Tibial nerve (tissue), 4 donors: ENCODE measurements at regions not wholly inside any gene's neighbourhood (a gene's known extent, or its start where the extent isn't known, plus 50 kb on each side); places are given as distances from the start of the nearest gene placed in this dataset.

ENCODE experiments used
- DNase-seq, 2 donors: peaks; one replicate each; pipeline ENCODE4 v3.0.0-alpha.2; 2019; ENCODE audit warnings: low spot score in 2 of 2
- H3K27ac ChIP-seq, 4 donors: fragments of 200-600 bp; sonication (generic) in 3 of 4; one replicate each; pipeline ENCODE4 v1.5.1; 2017 to 2019; ENCODE audit warnings: mild to moderate bottlenecking in 1 of 4
- H3K27me3 ChIP-seq, 2 donors: fragments of 200-600 bp; sonication (generic) in 1 of 2; one replicate each; pipeline versions ENCODE4 v1.5.1 to v1.6.0; 2017 to 2019
- H3K36me3 ChIP-seq, 3 donors: fragments of 200-600 bp; sonication (generic); one replicate each; pipeline ENCODE4 v1.5.1; 2018 to 2019
- H3K4me1 ChIP-seq, 4 donors: fragments of 200-600 bp; sonication (generic) in 3 of 4; one replicate each; pipeline ENCODE4 v1.5.1; 2017 to 2019
- H3K4me3 ChIP-seq, 4 donors: fragments of 200-600 bp; sonication (generic) in 3 of 4; one replicate each; pipeline ENCODE4 v1.5.1; 2017 to 2019; ENCODE audit warnings: mild to moderate bottlenecking in 1 of 4, moderate library complexity in 1 of 4
- H3K9me3 ChIP-seq, 4 donors: fragments of 200-600 bp; sonication (generic) in 3 of 4; one replicate each; pipeline ENCODE4 v1.5.1; 2017 to 2019
- EP300 ChIP-seq, 2 donors: sonication (generic); formaldehyde crosslinking; IDR thresholded peaks; one replicate each; pipeline ENCODE4 v1.6.1; 2017; ENCODE audit warnings: antibody characterized with exemption in 2 of 2, mild to moderate bottlenecking in 1 of 2
- POLR2A ChIP-seq, 2 donors: fragments of 450-650 bp; IDR thresholded peaks; one replicate each; pipeline ENCODE4 v1.6.1; 2017; ENCODE audit warnings: antibody characterized with exemption in 2 of 2, mild to moderate bottlenecking in 2 of 2, moderate library complexity in 2 of 2
- WGBS, 2 donors: methylation state at CpG; one replicate each; pipeline ENCODE4 v1.1.5; 2018; 5-methylcytosine and 5-hydroxymethylcytosine counted together
- TF ChIP-seq, protein P1 (sequence below), 5 experiments: fragments of 200-600 bp in 3 of 5; fragments of 450-650 bp in 2 of 5; sonication (generic) in 3 of 5; IDR thresholded peaks; one replicate each; pipeline ENCODE4 v1.5.1; 2016 to 2019; ENCODE audit warnings: antibody characterized with exemption in 5 of 5, mild to moderate bottlenecking in 3 of 5, moderate library complexity in 2 of 5

DNA sequence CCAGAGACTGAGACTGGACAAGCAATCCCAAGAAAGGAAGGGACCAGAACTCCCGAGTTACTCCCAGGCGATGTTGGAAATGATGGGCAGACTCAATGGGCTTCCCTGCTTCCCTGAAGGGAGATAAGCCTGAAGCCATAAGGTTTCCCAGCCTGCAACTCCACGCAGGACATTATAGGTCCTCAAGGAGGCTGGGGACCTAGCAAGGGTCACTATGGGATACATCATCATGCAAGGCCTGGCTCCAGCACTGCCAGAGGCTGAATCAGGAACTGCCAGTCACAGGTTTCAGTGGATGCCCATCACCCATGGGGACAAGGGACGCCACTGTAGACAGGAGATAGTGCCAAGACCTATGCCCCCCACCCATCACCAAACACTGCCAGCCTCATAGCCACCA, 338.7 kb downstream of the IRS2 start:
- TF ChIP-seq EP300 (IDR thresholded peaks at IDR 0.05) = no peak
- TF ChIP-seq POLR2A (IDR thresholded peaks at IDR 0.05) = no peak
- TF ChIP-seq, protein P1, sequence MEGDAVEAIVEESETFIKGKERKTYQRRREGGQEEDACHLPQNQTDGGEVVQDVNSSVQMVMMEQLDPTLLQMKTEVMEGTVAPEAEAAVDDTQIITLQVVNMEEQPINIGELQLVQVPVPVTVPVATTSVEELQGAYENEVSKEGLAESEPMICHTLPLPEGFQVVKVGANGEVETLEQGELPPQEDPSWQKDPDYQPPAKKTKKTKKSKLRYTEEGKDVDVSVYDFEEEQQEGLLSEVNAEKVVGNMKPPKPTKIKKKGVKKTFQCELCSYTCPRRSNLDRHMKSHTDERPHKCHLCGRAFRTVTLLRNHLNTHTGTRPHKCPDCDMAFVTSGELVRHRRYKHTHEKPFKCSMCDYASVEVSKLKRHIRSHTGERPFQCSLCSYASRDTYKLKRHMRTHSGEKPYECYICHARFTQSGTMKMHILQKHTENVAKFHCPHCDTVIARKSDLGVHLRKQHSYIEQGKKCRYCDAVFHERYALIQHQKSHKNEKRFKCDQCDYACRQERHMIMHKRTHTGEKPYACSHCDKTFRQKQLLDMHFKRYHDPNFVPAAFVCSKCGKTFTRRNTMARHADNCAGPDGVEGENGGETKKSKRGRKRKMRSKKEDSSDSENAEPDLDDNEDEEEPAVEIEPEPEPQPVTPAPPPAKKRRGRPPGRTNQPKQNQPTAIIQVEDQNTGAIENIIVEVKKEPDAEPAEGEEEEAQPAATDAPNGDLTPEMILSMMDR (IDR thresholded peaks at IDR 0.05) = no peak
- Histone ChIP-seq H3K4me3 (no peak overlapping the region), H3K4me1 (no peaks in the 10 kb centered on the region), H3K36me3 (no peaks in the 10 kb centered on the region), H3K27me3 (no peaks in the 10 kb centered on the region), H3K27ac (no peak overlapping the region), H3K9me3 (peaks cover 0 to 6% (median 0%) of the 10 kb centered on the region in 4 donors)
- WGBS, 2 donors = 86 to 93% methylated on average over 4 of the region's 4 CpGs
- no peak for DNase-seq

DNA sequence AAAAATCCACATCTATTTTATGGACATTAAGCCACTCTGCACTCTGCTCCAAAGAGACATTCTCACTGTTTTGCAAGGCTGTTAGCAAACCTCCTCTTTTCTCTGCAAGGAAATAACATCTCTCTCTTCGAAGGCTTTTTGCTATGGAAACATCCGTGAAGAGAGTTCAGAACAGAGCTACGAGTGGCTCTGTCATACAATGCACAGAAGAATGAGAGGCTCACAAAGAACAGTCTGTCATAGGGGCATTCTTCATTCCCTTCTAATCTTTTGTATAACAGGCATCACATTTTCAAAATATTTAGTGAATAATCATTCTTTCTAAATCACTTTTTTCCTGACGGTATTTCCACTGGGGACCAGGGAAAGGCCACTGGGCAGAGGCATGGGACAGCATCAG, 346.1 kb downstream of the IRS2 start:
- TF ChIP-seq, protein P1 (IDR thresholded peaks at IDR 0.05) = no peak
- no peak for TF ChIP-seq EP300 (IDR thresholded peaks at IDR 0.05)
- no peak for TF ChIP-seq POLR2A (IDR thresholded peaks at IDR 0.05)
- Histone ChIP-seq H3K36me3 (no peaks in the 10 kb centered on the region), H3K4me3 (no peak overlapping the region), H3K27ac (no peak overlapping the region), H3K27me3 (no peaks in the 10 kb centered on the region), H3K9me3 (peaks cover 0 to 13% (median 0%) of the 10 kb centered on the region in 4 donors), H3K4me1 (no peaks in the 10 kb centered on the region)
- WGBS, 2 donors = 48 to 54% methylated on average over 4 of the region's 4 CpGs
- no peak for DNase-seq

DNA sequence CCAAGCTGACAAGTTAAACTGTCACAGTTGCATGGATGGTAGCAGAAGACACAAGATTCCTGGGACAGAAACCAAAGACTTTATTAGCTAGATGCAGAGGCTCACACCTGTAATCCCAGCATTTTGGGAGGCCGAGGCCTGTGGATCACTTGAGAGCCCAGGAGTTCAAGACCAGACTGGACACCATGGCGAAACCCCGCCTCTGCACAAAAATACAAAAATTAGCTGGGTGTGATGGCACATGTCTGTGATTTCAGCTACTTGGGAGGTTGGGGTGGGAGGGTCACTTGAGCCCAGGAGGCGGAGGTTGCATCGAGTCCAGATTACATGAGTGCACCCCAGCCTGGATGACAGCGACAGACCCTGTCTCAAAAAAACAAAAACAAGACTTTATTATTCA, 346.6 kb downstream of the IRS2 start:
- no peak for DNase-seq
- no peak overlapping the region for H3K27ac ChIP-seq
- WGBS, 2 donors = 86 to 92% methylated on average over 6 of the region's 6 CpGs
- no peaks in the 10 kb centered on the region for H3K36me3 ChIP-seq
- TF ChIP-seq POLR2A (IDR thresholded peaks at IDR 0.05) (no peak), EP300 (IDR thresholded peaks at IDR 0.05) (no peak)
- TF ChIP-seq, protein P1 (IDR thresholded peaks at IDR 0.05) = no peak
- H3K9me3 ChIP-seq = peaks cover 0 to 13% (median 0%) of the 10 kb centered on the region in 4 donors
- H3K4me3 ChIP-seq = no peak overlapping the region
- no peaks in the 10 kb centered on the region for H3K27me3 ChIP-seq
- no peaks in the 10 kb centered on the region for H3K4me1 ChIP-seq

DNA sequence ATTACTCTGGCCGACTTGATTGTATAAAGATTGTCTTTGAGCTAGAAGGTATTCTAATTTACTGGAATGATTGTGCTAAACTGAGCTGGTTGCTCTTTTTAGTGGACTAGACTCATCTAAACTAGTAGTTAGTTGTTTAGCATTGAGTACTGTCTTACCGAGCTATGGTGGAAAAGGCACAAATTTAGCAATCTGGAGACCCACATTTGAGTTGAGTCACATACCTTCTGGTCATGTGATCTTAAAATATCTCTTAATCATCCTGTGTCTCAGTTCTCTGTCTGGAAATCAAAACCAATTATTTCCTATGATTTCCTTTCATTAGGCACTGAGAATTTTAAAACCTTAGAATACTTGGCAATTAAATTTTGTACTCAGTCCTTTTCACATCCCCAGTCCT, 349.5 kb downstream of the IRS2 start:
- 86 to 92% methylated on average over 2 of the region's 2 CpGs for WGBS, 2 donors
- no peaks in the 10 kb centered on the region for H3K27me3 ChIP-seq
- TF ChIP-seq POLR2A (IDR thresholded peaks at IDR 0.05) (no peak), EP300 (IDR thresholded peaks at IDR 0.05) (no peak)
- TF ChIP-seq, protein P1 (IDR thresholded peaks at IDR 0.05) = no peak
- DNase-seq = no peak
- H3K4me3 ChIP-seq = no peak overlapping the region
- peaks cover 0 to 2% (median 0%) of the 10 kb centered on the region in 4 donors for H3K9me3 ChIP-seq
- H3K27ac ChIP-seq = no peak overlapping the region
- no peaks in the 10 kb centered on the region for H3K36me3 ChIP-seq
- H3K4me1 ChIP-seq = no peaks in the 10 kb centered on the region

DNA sequence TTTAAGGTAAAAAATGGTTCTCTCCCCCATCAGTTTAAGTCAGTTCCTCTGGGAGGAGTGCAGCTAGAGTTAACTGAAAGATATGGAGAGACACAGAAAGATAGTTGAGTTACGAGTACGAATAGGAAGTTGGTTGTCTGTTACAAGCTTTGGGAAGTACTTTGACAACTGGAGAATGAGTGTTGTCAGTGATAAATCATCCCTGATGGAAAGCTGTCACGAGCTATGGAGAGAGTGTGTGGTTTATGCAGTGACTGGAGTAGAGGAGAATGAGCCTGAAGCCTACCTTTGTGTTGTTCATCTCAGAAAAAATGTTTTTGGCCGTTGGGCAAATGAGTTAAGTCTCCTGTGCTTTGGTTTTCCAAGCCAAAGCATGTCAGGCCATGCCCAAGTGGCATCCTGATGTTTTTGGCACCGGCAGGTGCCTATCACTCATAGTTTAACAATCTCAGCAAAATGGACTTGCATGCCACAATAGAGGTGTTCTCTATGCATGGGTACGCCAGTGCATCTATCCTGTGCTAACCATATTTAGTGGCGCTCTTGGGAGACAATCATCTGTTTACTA, 350.2 kb downstream of the IRS2 start:
- WGBS, 2 donors = 83 to 92% methylated on average over 7 of the region's 7 CpGs
- Histone ChIP-seq H3K36me3 (no peaks in the 10 kb centered on the region), H3K4me3 (no peak overlapping the region), H3K9me3 (no peaks in the 10 kb centered on the region), H3K4me1 (no peaks in the 10 kb centered on the region), H3K27me3 (no peaks in the 10 kb centered on the region), H3K27ac (no peak overlapping the region)
- TF ChIP-seq, protein P1 (IDR thresholded peaks at IDR 0.05) = no peak
- no peak for TF ChIP-seq EP300 (IDR thresholded peaks at IDR 0.05)
- TF ChIP-seq POLR2A (IDR thresholded peaks at IDR 0.05) = no peak
- DNase-seq = no peak
